Neural cell (in vitro differentiated cells): ENCODE measurements at regions not wholly inside any gene's neighbourhood (a gene's known extent, or its start where the extent isn't known, plus 50 kb on each side); places are given as distances from the start of the nearest gene placed in this dataset.

Source experiments
- H2AFZ ChIP-seq: fragments of 200-600, 300-800 bp; sonication (generic), shearing (Covaris generic); 2 replicates; pipeline ENCODE4 v1.6.0; 2014; ENCODE audit warnings: low read depth, mild to moderate bottlenecking, antibody characterized with exemption, low read length, moderate library complexity
- H3F3A ChIP-seq: fragments of 200-600 bp; shearing (Covaris generic); 2 replicates; pipeline ENCODE4 v1.6.1; 2016; ENCODE audit warnings: mild to moderate bottlenecking, moderate library complexity, mixed read lengths, antibody characterized with exemption, low read length; ENCODE audit not compliant: insufficient read depth, poor library complexity, severe bottlenecking
- H3K27ac ChIP-seq: fragments of 200-600, 300-800 bp; sonication (generic), shearing (Covaris generic); 2 replicates; pipeline ENCODE4 v1.5.1; 2014; ENCODE audit warnings: mild to moderate bottlenecking, low read length, moderate library complexity
- H3K27me3 ChIP-seq: fragments of 300-800, 200-600 bp; sonication (generic), shearing (Covaris generic); 2 replicates; pipeline ENCODE4 v1.6.0; 2014; ENCODE audit warnings: mild to moderate bottlenecking, low read depth, low read length, moderate library complexity; ENCODE audit not compliant: insufficient read depth
- H3K36me3 ChIP-seq: fragments of 300-800, 200-600 bp; sonication (generic), shearing (Covaris generic); 2 replicates; pipeline ENCODE4 v1.5.1; 2014; ENCODE audit warnings: mild to moderate bottlenecking, antibody characterized with exemption, low read length, moderate library complexity; ENCODE audit not compliant: insufficient read depth
- H3K4me2 ChIP-seq: fragments of 300-800, 200-600 bp; sonication (generic), shearing (Covaris generic); 2 replicates; pipeline ENCODE4 v1.6.0; 2014; ENCODE audit warnings: mild to moderate bottlenecking, low read length
- H3K4me3 ChIP-seq: fragments of 300-800, 200-600 bp; sonication (generic), shearing (Covaris generic); 2 replicates; pipeline ENCODE4 v1.5.1; 2014; ENCODE audit warnings: mild to moderate bottlenecking, low read length, moderate library complexity
- H3K79me2 ChIP-seq: fragments of 200-600 bp; shearing (Covaris generic); replicated peaks from 2 replicates; pipeline ENCODE4 v1.6.0; 2014; ENCODE audit warnings: mild to moderate bottlenecking, low read length, moderate library complexity; ENCODE audit not compliant: insufficient read depth
- H3K9ac ChIP-seq: fragments of 300-800, 200-600 bp; sonication (generic), shearing (Covaris generic); 2 replicates; pipeline ENCODE4 v1.6.1; 2016; ENCODE audit warnings: mild to moderate bottlenecking, low read length, mixed read lengths
- H3K9me2 ChIP-seq: fragments of 200-600 bp; shearing (Covaris generic); 2 replicates; pipeline ENCODE4 v1.6.1; 2016; ENCODE audit warnings: mild to moderate bottlenecking, low read length, mixed read lengths; ENCODE audit not compliant: insufficient read depth
- H3K9me3 ChIP-seq: fragments of 200-600, 300-800 bp; sonication (generic), shearing (Covaris generic); 2 replicates; pipeline ENCODE4 v1.6.1; 2016; ENCODE audit warnings: mild to moderate bottlenecking, mixed run types, low read length, moderate library complexity, mixed read lengths
- H4K20me1 ChIP-seq: fragments of 200-600 bp; shearing (Covaris generic); 2 replicates; pipeline ENCODE4 v1.6.1; 2016; ENCODE audit warnings: mild to moderate bottlenecking, mixed run types; ENCODE audit not compliant: insufficient read depth
- CTCF ChIP-seq: fragments of 450-650 bp; IDR thresholded peaks from 2 replicates; pipeline ENCODE4 v1.5.1; 2014; ENCODE audit warnings: antibody characterized with exemption, mild to moderate bottlenecking, moderate library complexity; ENCODE audit not compliant: poor library complexity, severe bottlenecking
- EP300 ChIP-seq: fragments of 450-650 bp; conservative IDR thresholded peaks from 2 replicates; pipeline ENCODE4 v1.6.1; 2014; ENCODE audit warnings: antibody characterized with exemption, mild to moderate bottlenecking, moderate library complexity; ENCODE audit not compliant: poor library complexity, severe bottlenecking
- EZH2 ChIP-seq: fragments of 200-600, 300-800 bp; shearing (Covaris generic), sonication (generic); IDR thresholded peaks from 2 replicates; pipeline ENCODE4 v1.6.1; 2014; ENCODE audit warnings: antibody characterized with exemption, low read length, borderline replicate concordance, mild to moderate bottlenecking; ENCODE audit not compliant: insufficient read depth, poor library complexity, severe bottlenecking
- MXI1 ChIP-seq: fragments of 450-650 bp; conservative IDR thresholded peaks from 2 replicates; pipeline ENCODE4 v1.6.1; 2014; ENCODE audit warnings: antibody characterized with exemption, mild to moderate bottlenecking; ENCODE audit not compliant: poor library complexity, severe bottlenecking
- POLR2AphosphoS5 ChIP-seq: IDR thresholded peaks from 2 replicates; pipeline ENCODE4 v1.6.1; 2012
- RAD21 ChIP-seq: fragments of 450-650 bp; conservative IDR thresholded peaks from 2 replicates; pipeline ENCODE4 v1.6.1; 2014; ENCODE audit warnings: antibody characterized with exemption, mild to moderate bottlenecking, moderate library complexity
- SMC3 ChIP-seq: fragments of 450-650 bp; conservative IDR thresholded peaks from 2 replicates; pipeline ENCODE4 v1.6.1; 2014; ENCODE audit warnings: antibody characterized with exemption, mild to moderate bottlenecking, moderate library complexity; ENCODE audit not compliant: poor library complexity
- TAF1 ChIP-seq: IDR thresholded peaks from 2 replicates; pipeline ENCODE4 v1.6.1; 2012; ENCODE audit warnings: low read depth
- TF ChIP-seq, protein P1 (sequence below): IDR thresholded peaks from 2 replicates; pipeline ENCODE4 v1.6.1; 2012; ENCODE audit warnings: borderline replicate concordance

- H3K4me2 ChIP-seq: no peak overlapping the region
- H3K79me2 ChIP-seq: no peaks in the 10 kb centered on the region
- H3K27ac ChIP-seq: no peak overlapping the region
- no peak overlapping the region for H3K9ac ChIP-seq
- no peaks in the 10 kb centered on the region for H3K36me3 ChIP-seq
- TF ChIP-seq POLR2AphosphoS5 (no peak), EP300 (no peak), SMC3 (no peak), EZH2 (no peak), MXI1 (no peak)
- no peaks in the 10 kb centered on the region for H3K27me3 ChIP-seq
- no peaks in the 10 kb centered on the region for H3F3A ChIP-seq
- H2AFZ ChIP-seq: no peak overlapping the region
- no peaks in the 10 kb centered on the region for H3K9me2 ChIP-seq
- no peak overlapping the region for H3K4me3 ChIP-seq
- H4K20me1 ChIP-seq: no peaks in the 10 kb centered on the region
- H3K9me3 ChIP-seq: peaks cover 5% of the 10 kb centered on the region
Measured at GRCh38 chr18:48485828-48486405, 52.9 kb upstream of the CTIF start.

- Histone ChIP-seq H3F3A (no peaks in the 10 kb centered on the region), H3K4me2 (no peak overlapping the region), H4K20me1 (no peaks in the 10 kb centered on the region), H3K36me3 (no peaks in the 10 kb centered on the region), H3K27ac (no peak overlapping the region), H3K9me2 (no peaks in the 10 kb centered on the region), H3K9ac (no peak overlapping the region), H3K4me3 (no peak overlapping the region), H3K9me3 (peaks cover 5% of the 10 kb centered on the region), H2AFZ (no peak overlapping the region), H3K27me3 (no peaks in the 10 kb centered on the region), H3K79me2 (no peaks in the 10 kb centered on the region)
- TF ChIP-seq EZH2 (no peak), TAF1 (no peak), POLR2AphosphoS5 (no peak), RAD21 (no peak), CTCF (no peak), MXI1 (no peak), SMC3 (no peak), EP300 (no peak)
- TF ChIP-seq, protein P1, sequence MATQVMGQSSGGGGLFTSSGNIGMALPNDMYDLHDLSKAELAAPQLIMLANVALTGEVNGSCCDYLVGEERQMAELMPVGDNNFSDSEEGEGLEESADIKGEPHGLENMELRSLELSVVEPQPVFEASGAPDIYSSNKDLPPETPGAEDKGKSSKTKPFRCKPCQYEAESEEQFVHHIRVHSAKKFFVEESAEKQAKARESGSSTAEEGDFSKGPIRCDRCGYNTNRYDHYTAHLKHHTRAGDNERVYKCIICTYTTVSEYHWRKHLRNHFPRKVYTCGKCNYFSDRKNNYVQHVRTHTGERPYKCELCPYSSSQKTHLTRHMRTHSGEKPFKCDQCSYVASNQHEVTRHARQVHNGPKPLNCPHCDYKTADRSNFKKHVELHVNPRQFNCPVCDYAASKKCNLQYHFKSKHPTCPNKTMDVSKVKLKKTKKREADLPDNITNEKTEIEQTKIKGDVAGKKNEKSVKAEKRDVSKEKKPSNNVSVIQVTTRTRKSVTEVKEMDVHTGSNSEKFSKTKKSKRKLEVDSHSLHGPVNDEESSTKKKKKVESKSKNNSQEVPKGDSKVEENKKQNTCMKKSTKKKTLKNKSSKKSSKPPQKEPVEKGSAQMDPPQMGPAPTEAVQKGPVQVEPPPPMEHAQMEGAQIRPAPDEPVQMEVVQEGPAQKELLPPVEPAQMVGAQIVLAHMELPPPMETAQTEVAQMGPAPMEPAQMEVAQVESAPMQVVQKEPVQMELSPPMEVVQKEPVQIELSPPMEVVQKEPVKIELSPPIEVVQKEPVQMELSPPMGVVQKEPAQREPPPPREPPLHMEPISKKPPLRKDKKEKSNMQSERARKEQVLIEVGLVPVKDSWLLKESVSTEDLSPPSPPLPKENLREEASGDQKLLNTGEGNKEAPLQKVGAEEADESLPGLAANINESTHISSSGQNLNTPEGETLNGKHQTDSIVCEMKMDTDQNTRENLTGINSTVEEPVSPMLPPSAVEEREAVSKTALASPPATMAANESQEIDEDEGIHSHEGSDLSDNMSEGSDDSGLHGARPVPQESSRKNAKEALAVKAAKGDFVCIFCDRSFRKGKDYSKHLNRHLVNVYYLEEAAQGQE: no peak
Measured at GRCh38 chr18:48481092-48481491, 57.7 kb upstream of the CTIF start.
